T-helper 2 cell treated with Interferon-gamma antibody and Interleukin-4, amounts not matched to agents 100 ng/mL and 5 ng/mL, for 36 hours (primary cell): ENCODE measurements at regions not wholly inside any gene's neighbourhood (a gene's known extent, or its start where the extent isn't known, plus 50 kb on each side); places are given as distances from the start of the nearest gene placed in this dataset.

Experiments used
- intact Hi-C: fragments of 100-400 bp; cut with micrococcal nuclease; formaldehyde crosslinking; loops from one replicate; pipeline ENCODE4 v1.15.1; 2023

DNA sequence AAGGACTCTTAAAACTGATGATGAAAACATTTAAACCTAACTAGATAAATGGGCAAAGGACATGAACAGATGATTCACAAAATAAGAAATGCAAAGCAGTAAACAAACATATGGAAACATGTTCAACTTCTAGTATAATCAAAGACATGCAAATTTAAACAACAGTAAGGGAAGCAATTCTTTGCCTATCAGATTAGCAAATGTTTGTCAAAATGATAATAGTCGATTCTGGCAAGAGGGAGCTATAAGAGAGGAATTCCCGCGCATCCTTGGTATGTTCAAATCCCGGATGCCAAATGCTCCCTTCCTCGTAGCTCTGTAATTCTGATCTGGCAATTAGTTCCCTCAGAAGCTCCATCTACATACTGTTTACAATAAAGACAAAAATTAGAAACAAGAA is 320.5 kb downstream of the PHKB start:
- intact Hi-C loops = no loop called here

DNA sequence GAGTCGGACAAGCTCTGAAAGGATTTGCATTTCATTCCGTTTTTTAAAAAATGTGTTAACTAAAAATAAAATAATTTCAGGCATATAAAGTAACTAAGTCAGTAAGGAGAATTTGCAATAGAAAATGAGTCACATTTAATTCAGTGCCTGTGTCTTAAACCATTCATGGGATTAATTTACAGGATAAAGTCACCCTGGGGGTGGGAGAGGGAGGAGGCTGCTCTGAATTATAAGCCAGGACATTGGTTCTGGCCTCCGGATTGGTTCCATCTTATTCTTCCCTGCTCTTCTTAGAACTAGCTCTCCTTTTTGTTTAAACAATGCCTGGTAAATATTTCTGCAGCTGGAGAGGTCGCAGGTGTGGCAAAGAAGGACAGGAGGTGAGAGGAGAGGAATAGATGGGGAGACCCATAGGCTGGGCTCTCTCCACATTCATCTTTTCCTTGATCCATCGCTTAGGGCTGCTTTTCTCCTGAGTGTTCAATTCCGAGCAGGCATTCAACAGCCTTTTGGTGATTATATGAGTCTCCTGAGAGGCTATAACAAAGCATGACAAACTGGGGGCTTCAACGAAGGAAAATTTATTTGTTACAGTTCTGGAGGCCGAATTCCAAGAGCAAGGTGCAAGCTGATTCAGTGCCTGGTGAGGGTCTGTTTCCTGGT is 319.2 kb downstream of the PHKB start:
- intact Hi-C loops = no loop called here

DNA sequence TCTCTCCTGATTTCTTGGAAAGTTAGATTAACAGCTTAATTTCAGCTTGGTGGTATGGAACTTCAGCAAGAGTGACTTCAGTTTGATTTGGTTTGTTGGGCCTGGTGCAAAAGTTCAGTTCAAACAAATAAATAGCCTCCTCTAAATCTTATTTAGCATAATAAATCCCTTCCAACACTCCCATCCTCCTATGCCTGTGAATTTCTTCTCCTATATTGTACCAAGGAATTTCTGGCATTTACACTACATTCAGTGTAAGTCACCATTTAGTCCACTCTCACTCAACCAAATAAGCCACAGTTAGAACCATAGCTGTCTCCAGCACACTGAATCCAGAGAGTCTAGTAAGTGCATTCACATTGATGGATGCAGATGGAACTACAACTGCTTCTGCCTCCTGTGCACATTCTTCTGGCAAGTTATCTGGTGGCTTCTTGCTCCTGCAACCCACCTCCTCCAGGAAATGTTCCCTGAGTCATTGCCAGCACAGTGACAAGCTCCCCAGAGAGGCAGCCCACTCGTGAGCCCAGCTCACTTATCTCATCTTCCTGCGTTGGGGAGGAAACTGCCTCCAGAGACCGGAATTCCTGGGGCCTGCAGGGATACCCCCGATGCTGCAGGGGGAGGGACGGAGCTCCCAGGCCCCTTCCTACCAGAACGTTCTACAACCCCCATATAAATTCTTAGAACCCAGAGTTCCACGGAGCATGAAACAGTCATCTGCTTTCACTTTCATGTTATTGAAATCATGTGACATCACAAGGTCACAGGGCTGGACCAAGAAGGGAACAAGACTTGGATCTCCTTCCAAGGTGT is 318.3 kb downstream of the PHKB start:
- intact Hi-C loops = no loop called here

DNA sequence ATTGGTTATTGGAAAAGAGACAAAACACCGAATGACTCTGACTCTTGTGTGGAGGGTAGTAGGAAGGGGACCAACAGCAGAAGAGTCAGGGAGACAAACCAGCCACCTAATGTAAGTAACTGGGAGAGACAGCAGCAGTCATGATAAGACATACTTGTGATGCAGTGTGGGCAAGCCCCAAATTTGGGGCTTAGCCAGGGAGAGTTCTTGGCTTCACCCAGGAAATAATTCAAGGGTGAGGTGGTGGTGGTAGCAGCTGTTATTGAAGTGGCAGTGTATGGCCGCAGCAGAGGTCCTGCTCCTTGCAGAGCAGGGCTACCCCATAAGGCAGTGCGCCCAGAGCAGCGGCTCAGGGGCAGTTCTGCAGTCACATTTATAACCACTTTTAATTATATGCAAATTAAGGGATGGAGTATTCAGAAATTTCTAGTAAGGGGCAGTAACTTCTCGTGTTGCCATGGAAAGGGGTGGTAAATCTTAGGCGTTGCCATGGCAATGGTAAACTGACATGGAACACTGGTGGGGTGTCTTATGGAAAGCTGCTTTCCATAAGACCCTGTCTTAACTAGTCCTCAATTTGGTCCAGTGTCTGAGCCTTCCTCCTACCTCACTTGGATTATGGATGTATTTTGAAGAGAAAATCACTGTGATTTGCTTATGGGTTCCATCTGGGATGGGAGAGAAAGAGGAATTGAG is 317.1 kb downstream of the PHKB start:
- intact Hi-C loops = no loop called here

DNA sequence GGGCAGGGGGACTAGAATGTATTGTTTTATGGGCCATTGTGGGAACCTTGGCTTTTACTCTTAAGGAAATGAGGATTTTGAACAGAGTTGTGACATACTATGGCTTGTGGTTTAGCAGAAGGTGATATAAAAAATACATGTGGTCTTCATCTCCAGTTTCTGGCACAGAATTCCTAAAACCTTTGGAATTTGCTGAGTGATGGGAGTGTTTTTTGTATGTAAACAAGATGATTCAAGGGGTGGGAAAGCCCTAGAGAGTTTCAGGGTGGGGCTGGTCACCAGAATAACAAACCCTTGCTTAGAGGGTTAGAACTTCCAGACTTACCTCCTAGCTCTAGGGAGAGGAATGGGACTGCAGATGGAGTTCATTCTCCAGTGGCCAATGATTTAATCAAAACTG is 316.1 kb downstream of the PHKB start:
- intact Hi-C loops = no loop called here

DNA sequence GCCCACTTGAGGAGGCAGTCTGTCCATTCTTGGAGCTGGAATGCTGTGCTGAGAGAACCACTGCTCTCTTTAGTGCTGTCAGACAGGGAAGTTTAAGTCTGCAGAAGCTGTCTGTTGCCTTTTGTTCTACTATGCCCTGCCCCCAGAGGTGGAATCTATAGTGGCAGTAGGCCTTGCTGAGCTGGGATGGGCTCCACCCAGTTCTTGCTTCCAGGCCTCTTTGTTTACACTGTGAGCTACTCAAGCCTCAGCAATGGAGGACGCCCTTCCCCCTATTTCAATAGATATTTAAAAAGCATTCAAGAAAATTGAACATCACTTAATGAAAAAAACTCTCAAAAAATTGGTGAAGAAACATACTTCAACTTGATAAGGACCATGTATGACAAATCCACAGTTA is 313.5 kb downstream of the PHKB start:
- intact Hi-C loops = no loop called here

DNA sequence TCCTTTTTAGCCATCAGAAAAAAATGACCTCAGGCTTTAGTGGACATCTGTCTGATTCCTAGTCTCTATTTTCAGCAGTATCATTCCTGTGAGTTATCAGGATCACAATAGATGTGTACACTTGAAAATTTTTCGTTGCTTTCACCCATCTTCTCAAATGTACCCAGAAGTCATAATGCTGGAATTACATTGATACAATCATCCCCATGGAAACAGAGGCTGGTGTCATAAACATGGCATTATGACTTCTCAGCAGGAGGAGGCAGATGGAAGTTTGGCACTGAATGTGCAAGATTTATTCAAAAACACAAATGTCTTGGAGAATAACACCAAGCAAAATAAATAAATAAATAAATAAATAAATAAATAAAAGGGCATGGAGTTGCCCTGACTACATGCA is 292.5 kb downstream of the PHKB start:
- intact Hi-C loops = no loop called here
